Fibroblast of skin of scalp (primary cell): ENCODE measurements at regions not wholly inside any gene's neighbourhood (a gene's known extent, or its start where the extent isn't known, plus 50 kb on each side); places are given as distances from the start of the nearest gene placed in this dataset.
A peak's percentile ranks its signal among the peaks of the same experiment; 100 is the strongest.
"Not testable (repeated sequence)": the region's sequence is repeated elsewhere in the genome, so short reads cannot be mapped to it uniquely, and the experiment has no call there.

Source experiments
- DNase-seq: peaks from one replicate; pipeline ENCODE4 v3.0.0-alpha.2; 2013

- peak; percentile 81 for DNase-seq
Observed at GRCh38 chr21:25487046-25487594, 120.2 kb downstream of the MRPL39 start.

GRCh38 chr21:25485914-25486313, 121.4 kb downstream of the MRPL39 start:
- DNase-seq: no peak

- DNase-seq: no peak
Observed at GRCh38 chr21:25467896-25468295, 139.4 kb downstream of the MRPL39 start.

- DNase-seq: not testable (repeated sequence)
Observed at GRCh38 chr21:25467071-25467470, 140.2 kb downstream of the MRPL39 start.

GRCh38 chr21:25466470-25466869, 140.8 kb downstream of the MRPL39 start:
- no peak for DNase-seq

GRCh38 chr21:25465263-25465662, 142.0 kb downstream of the MRPL39 start:
- DNase-seq: no peak

GRCh38 chr21:25464275-25464674, 143.0 kb downstream of the MRPL39 start:
- no peak for DNase-seq

GRCh38 chr21:25462517-25462971, 144.7 kb downstream of the MRPL39 start:
- no peak for DNase-seq

GRCh38 chr21:25461725-25462124, 145.6 kb downstream of the MRPL39 start:
- peak; percentile 65 for DNase-seq

- no peak for DNase-seq
Observed at GRCh38 chr21:25459993-25460392, 147.3 kb downstream of the MRPL39 start.

GRCh38 chr21:25459365-25459764, 147.9 kb downstream of the MRPL39 start:
- no peak for DNase-seq

GRCh38 chr21:25458484-25458883, 148.8 kb downstream of the MRPL39 start:
- no peak for DNase-seq

- DNase-seq: no peak
Observed at GRCh38 chr21:25457946-25458345, 149.3 kb downstream of the MRPL39 start.

GRCh38 chr21:25457411-25457810, 149.9 kb downstream of the MRPL39 start:
- DNase-seq: peak; percentile 85

GRCh38 chr21:25456672-25457071, 150.6 kb downstream of the MRPL39 start:
- DNase-seq: peak; percentile 43

GRCh38 chr21:25453524-25453923, 153.8 kb downstream of the MRPL39 start:
- peak; percentile 69 for DNase-seq

GRCh38 chr21:25449950-25450349, 157.3 kb downstream of the MRPL39 start:
- DNase-seq: no peak

GRCh38 chr21:25441835-25442234, 165.4 kb downstream of the MRPL39 start:
- no peak for DNase-seq

- DNase-seq: not testable (repeated sequence)
Observed at GRCh38 chr21:25437465-25437864, 169.8 kb downstream of the MRPL39 start.

- DNase-seq: no peak
Observed at GRCh38 chr21:25428537-25428936, 178.7 kb downstream of the MRPL39 start.

GRCh38 chr21:25427828-25428227, 179.5 kb downstream of the MRPL39 start:
- DNase-seq: no peak

- no peak for DNase-seq
Observed at GRCh38 chr21:25426580-25426979, 180.7 kb downstream of the MRPL39 start.

- DNase-seq: no peak
Observed at GRCh38 chr21:25425156-25425555, 182.1 kb downstream of the MRPL39 start.

GRCh38 chr21:25424634-25425033, 182.6 kb downstream of the MRPL39 start:
- DNase-seq: no peak

GRCh38 chr21:25424048-25424447, 183.2 kb downstream of the MRPL39 start:
- no peak for DNase-seq
